SU-DHL-6 (cell line): ENCODE measurements at regions not wholly inside any gene's neighbourhood (a gene's known extent, or its start where the extent isn't known, plus 50 kb on each side); places are given as distances from the start of the nearest gene placed in this dataset.

ENCODE experiments used
- H2AFZ ChIP-seq: fragments of 200-600 bp; sonication (generic); 2 replicates; pipeline ENCODE4 v1.6.1; 2014; ENCODE audit warnings: low read depth, mild to moderate bottlenecking, moderate library complexity, mixed read lengths, antibody characterized with exemption, low read length; ENCODE audit not compliant: severe bottlenecking
- H3F3A ChIP-seq: fragments of 200-600 bp; shearing (Covaris generic); 2 replicates; pipeline ENCODE4 v1.6.0; 2016; ENCODE audit warnings: antibody characterized with exemption, mild to moderate bottlenecking; ENCODE audit not compliant: insufficient read depth
- H3K27ac ChIP-seq: fragments of 200-600 bp; sonication (generic); 2 replicates; pipeline ENCODE4 v1.5.1; 2016; ENCODE audit warnings: low read depth, mild to moderate bottlenecking, low read length, moderate library complexity, mixed read lengths
- H3K27me3 ChIP-seq: fragments of 200-600 bp; sonication (generic), shearing (Covaris generic); 2 replicates; pipeline ENCODE4 v1.6.0; 2014; ENCODE audit warnings: mild to moderate bottlenecking, low read length
- H3K36me3 ChIP-seq: fragments of 200-600 bp; sonication (generic); 2 replicates; pipeline ENCODE4 v1.6.1; 2014; ENCODE audit warnings: mild to moderate bottlenecking, low read length, mixed read lengths
- H3K4me2 ChIP-seq: fragments of 300-600, 200-600 bp; shearing (Covaris generic), sonication (generic); 2 replicates; pipeline ENCODE4 v1.6.0; 2014; ENCODE audit warnings: low read length, low read depth, mild to moderate bottlenecking; ENCODE audit not compliant: poor library complexity, severe bottlenecking
- H3K4me3 ChIP-seq: fragments of 200-600 bp; sonication (generic); 2 replicates; pipeline ENCODE4 v1.5.1; 2014; ENCODE audit warnings: antibody characterized with exemption, low read length, mild to moderate bottlenecking, mixed read lengths; ENCODE audit not compliant: insufficient read depth, poor library complexity, severe bottlenecking
- H3K79me2 ChIP-seq: fragments of 200-600 bp; sonication (generic); 2 replicates; pipeline ENCODE4 v1.6.1; 2014; ENCODE audit warnings: mild to moderate bottlenecking, low read length, moderate library complexity; ENCODE audit not compliant: insufficient read depth
- H3K9ac ChIP-seq: fragments of 200-600 bp; sonication (generic); 2 replicates; pipeline ENCODE4 v1.7.0; 2014; ENCODE audit warnings: mild to moderate bottlenecking, low read length
- H3K9me2 ChIP-seq: fragments of 200-600 bp; sonication (generic); replicated peaks from 2 replicates; pipeline ENCODE4 v1.6.1; 2014; ENCODE audit warnings: low read length; ENCODE audit not compliant: insufficient read depth
- H3K9me3 ChIP-seq: fragments of 200-600 bp; sonication (generic); 2 replicates; pipeline ENCODE4 v1.6.1; 2014; ENCODE audit warnings: low read length, mixed read lengths; ENCODE audit not compliant: insufficient read depth
- H4K20me1 ChIP-seq: fragments of 200-600 bp; sonication (generic); 2 replicates; pipeline ENCODE4 v1.6.1; 2014; ENCODE audit warnings: low read depth, mild to moderate bottlenecking, antibody characterized with exemption, low read length, moderate library complexity, mixed read lengths
- CTCF ChIP-seq: fragments of 200-600 bp; sonication (generic); IDR thresholded peaks from one replicate; pipeline ENCODE4 v1.5.1; 2017; ENCODE audit warnings: antibody characterized with exemption, mild to moderate bottlenecking, low read length, moderate library complexity; ENCODE audit not compliant: insufficient read depth, poor library complexity, severe bottlenecking
- EZH2phosphoT487 ChIP-seq: fragments of 200-600 bp; sonication (generic), shearing (Covaris generic); conservative IDR thresholded peaks from 2 replicates; pipeline ENCODE4 v1.6.1; 2018; ENCODE audit warnings: mild to moderate bottlenecking, antibody characterized with exemption, low read length, moderate library complexity, mixed read lengths

GRCh38 chr12:85476756-85477155 lies 196.7 kb downstream of the ALX1 start:
- H2AFZ ChIP-seq, result no peak overlapping the region

GRCh38 chr12:85484387-85484786 lies 204.4 kb downstream of the ALX1 start:
- Histone ChIP-seq H2AFZ (no peak overlapping the region), H3K79me2 (no peaks in the 10 kb centered on the region)

More at GRCh38 chr12:85476756-85477155, 196.7 kb downstream of the ALX1 start:
- Histone ChIP-seq H3K9ac (no peak overlapping the region), H4K20me1 (no peaks in the 10 kb centered on the region), H3K36me3 (no peaks in the 10 kb centered on the region), H3K9me3 (no peaks in the 10 kb centered on the region), H3K4me2 (no peak overlapping the region), H3K9me2 (no peaks in the 10 kb centered on the region), H3K79me2 (no peaks in the 10 kb centered on the region), H3F3A (no peaks in the 10 kb centered on the region), H3K4me3 (no peak overlapping the region), H3K27me3 (no peaks in the 10 kb centered on the region), H3K27ac (no peak overlapping the region)
- TF ChIP-seq CTCF (no peak), EZH2phosphoT487 (no peak)

GRCh38 chr12:85489194-85489593 lies 209.2 kb downstream of the ALX1 start:
- Histone ChIP-seq H3K36me3 (no peaks in the 10 kb centered on the region), H3K4me2 (no peak overlapping the region), H3F3A (no peaks in the 10 kb centered on the region), H3K27me3 (no peaks in the 10 kb centered on the region), H4K20me1 (no peaks in the 10 kb centered on the region), H3K79me2 (no peaks in the 10 kb centered on the region), H2AFZ (no peak overlapping the region), H3K27ac (no peak overlapping the region), H3K9ac (no peak overlapping the region), H3K4me3 (no peak overlapping the region), H3K9me2 (no peaks in the 10 kb centered on the region), H3K9me3 (no peaks in the 10 kb centered on the region)
- TF ChIP-seq EZH2phosphoT487, result no peak
- no peak for TF ChIP-seq CTCF

More at GRCh38 chr12:85484387-85484786, 204.4 kb downstream of the ALX1 start:
- no peak for TF ChIP-seq EZH2phosphoT487
- no peak overlapping the region for H3K4me2 ChIP-seq
- no peaks in the 10 kb centered on the region for H4K20me1 ChIP-seq
- no peaks in the 10 kb centered on the region for H3K36me3 ChIP-seq
- H3K4me3 ChIP-seq, result no peak overlapping the region
- H3K9me3 ChIP-seq, result no peaks in the 10 kb centered on the region
- H3F3A ChIP-seq, result no peaks in the 10 kb centered on the region
- no peak overlapping the region for H3K9ac ChIP-seq
- H3K27me3 ChIP-seq, result no peaks in the 10 kb centered on the region
- no peaks in the 10 kb centered on the region for H3K9me2 ChIP-seq
- no peak overlapping the region for H3K27ac ChIP-seq

GRCh38 chr12:85504164-85504563 lies 224.1 kb downstream of the ALX1 start:
- Histone ChIP-seq H3K4me2 (no peak overlapping the region), H3K9ac (no peak overlapping the region), H3K4me3 (no peak overlapping the region), H2AFZ (no peak overlapping the region), H3K9me3 (no peaks in the 10 kb centered on the region), H3K36me3 (no peaks in the 10 kb centered on the region), H3K27ac (no peak overlapping the region), H4K20me1 (no peaks in the 10 kb centered on the region), H3K27me3 (no peaks in the 10 kb centered on the region), H3K9me2 (no peaks in the 10 kb centered on the region), H3K79me2 (no peaks in the 10 kb centered on the region), H3F3A (no peaks in the 10 kb centered on the region)
- no peak for TF ChIP-seq CTCF
- TF ChIP-seq EZH2phosphoT487, result no peak
